ENCODE measurements at regions not wholly inside any gene's neighbourhood (a gene's known extent, or its start where the extent isn't known, plus 50 kb on each side); places are given as distances from the start of the nearest gene placed in this dataset.

DNA sequence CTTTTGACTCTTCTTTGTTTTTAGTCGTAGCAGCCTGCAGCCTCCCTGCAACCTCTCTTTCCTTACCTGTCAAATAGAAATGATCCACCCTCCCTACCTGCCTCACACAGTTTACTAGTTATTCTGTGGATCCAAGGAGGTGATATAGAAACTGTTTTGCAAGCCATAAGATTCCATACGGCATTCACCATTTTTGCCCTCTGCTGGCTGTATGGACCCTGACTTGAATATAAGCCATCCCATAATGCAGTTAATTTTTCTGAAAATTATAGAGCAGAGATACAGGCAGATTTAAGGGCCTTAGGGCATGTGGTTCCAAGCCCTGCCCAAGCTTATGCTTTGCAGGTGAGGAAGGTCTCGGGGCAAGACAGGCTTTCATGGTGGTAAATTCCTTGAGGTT lies 63.8 kb downstream of the CPN2 start:
- TF ChIP-seq ZBTB7A (IDR thresholded peaks at IDR 0.05; ENCODE audit: low read depth) (no peak), CREB1 (IDR thresholded peaks at IDR 0.05; ENCODE audit: low read depth) (no peak), NFIC (IDR thresholded peaks at IDR 0.05) (no peak), EGR1 (IDR thresholded peaks at IDR 0.05) (no peak), TEAD4 (IDR thresholded peaks at IDR 0.05) (no peak)
- TF ChIP-seq, protein P1, sequence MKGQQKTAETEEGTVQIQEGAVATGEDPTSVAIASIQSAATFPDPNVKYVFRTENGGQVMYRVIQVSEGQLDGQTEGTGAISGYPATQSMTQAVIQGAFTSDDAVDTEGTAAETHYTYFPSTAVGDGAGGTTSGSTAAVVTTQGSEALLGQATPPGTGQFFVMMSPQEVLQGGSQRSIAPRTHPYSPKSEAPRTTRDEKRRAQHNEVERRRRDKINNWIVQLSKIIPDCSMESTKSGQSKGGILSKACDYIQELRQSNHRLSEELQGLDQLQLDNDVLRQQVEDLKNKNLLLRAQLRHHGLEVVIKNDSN (IDR thresholded peaks at IDR 0.05): no peak

DNA sequence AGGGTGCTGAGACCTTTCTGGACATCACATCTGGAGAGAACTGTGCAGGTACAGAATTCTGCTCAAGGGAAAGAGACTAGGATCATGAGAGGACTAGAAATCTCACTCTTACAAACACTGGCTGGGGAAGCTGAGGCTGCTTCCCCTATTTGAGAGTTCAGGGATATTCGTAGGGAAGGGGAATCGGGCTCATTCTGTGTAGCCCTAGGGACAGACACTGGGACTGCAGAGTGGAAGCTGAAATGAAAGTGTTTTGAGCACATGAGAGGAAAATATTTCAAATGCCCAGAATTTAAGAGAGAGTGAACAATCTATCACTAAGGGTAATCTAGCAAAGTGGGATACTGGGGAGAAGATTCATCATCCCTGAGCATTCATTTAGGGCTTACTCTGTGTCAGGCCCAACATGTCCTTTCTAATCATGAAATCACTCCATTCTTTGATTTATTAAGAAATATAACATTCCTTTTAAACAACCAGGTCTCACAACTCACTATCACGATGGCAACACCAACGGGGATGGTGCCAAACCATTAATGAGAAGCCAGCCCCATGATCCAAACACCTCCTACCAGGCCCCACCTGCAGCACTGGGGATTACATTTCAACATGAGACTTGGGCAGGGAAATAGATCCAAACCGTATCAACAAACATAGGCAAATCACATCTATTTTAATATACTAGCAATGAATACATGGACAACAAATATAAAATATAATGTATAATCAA lies 63.0 kb downstream of the CPN2 start:
- TF ChIP-seq ZBTB7A (IDR thresholded peaks at IDR 0.05; ENCODE audit: low read depth) (no peak), TEAD4 (IDR thresholded peaks at IDR 0.05) (no peak), TAF1 (IDR thresholded peaks at IDR 0.05; ENCODE audit: low read depth) (no peak), EGR1 (IDR thresholded peaks at IDR 0.05) (no peak), YY1 (IDR thresholded peaks at IDR 0.05; ENCODE audit: low read depth) (no peak), CREB1 (IDR thresholded peaks at IDR 0.05; ENCODE audit: low read depth) (no peak), FOXM1 (IDR thresholded peaks at IDR 0.05; ENCODE audit: borderline replicate concordance, low read depth) (no peak), TCF12 (IDR thresholded peaks at IDR 0.05; ENCODE audit: low read depth) (no peak), CEBPB (IDR thresholded peaks at IDR 0.05) (no peak)
- TF ChIP-seq, protein P1 (IDR thresholded peaks at IDR 0.05): no peak
- TF ChIP-seq, protein P2, sequence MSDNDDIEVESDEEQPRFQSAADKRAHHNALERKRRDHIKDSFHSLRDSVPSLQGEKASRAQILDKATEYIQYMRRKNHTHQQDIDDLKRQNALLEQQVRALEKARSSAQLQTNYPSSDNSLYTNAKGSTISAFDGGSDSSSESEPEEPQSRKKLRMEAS (IDR thresholded peaks at IDR 0.05): no peak
